Mucosa of descending colon (tissue), 3 donors: ENCODE measurements at regions not wholly inside any gene's neighbourhood (a gene's known extent, or its start where the extent isn't known, plus 50 kb on each side); places are given as distances from the start of the nearest gene placed in this dataset.

Experiments used
- ATAC-seq: fragments of 200-7000 bp; cut with Tn5 transposase; one replicate; pipeline ENCODE4 v1.9.1; 2020; ENCODE audit warnings: mild to moderate bottlenecking, moderate library complexity
- DNase-seq, 3 donors: peaks; one replicate each; pipeline ENCODE4 v3.0.0-alpha.2; 2020
- H3K36me3 ChIP-seq: fragments of 200-600 bp; one replicate; pipeline ENCODE4 v1.8.0; 2021; ENCODE audit warnings: low read depth, mild to moderate bottlenecking
- H3K4me1 ChIP-seq: fragments of 200-600 bp; one replicate; pipeline ENCODE4 v1.8.0; 2021; ENCODE audit warnings: low read depth, mild to moderate bottlenecking
- H3K4me3 ChIP-seq: fragments of 200-600 bp; one replicate; pipeline ENCODE4 v1.8.0; 2021; ENCODE audit warnings: mild to moderate bottlenecking
- H3K9me3 ChIP-seq: fragments of 200-600 bp; one replicate; pipeline ENCODE4 v1.8.0; 2021; ENCODE audit warnings: mild to moderate bottlenecking
- CTCF ChIP-seq: fragments of 200-600 bp; IDR thresholded peaks from one replicate; pipeline ENCODE4 v1.8.0; 2022; ENCODE audit warnings: antibody characterized with exemption, mild to moderate bottlenecking
- intact Hi-C, 2 donors: fragments of 100-400 bp; cut with DNase I in 1 of 2; cut with micrococcal nuclease in 1 of 2; formaldehyde crosslinking; loops; one replicate each; pipeline versions ENCODE4 v1.11.0 to v1.11.1; 2022; cut with DNase I, micrococcal nuclease
- donor health status: DM: no; HTN: no; CAD: no; lungs with moderate emphysema.
- donor health status: DM: no; HTN: no; CAD: no.
- donor health status: DM: no; HTN: yes; CAD: no.

DNA sequence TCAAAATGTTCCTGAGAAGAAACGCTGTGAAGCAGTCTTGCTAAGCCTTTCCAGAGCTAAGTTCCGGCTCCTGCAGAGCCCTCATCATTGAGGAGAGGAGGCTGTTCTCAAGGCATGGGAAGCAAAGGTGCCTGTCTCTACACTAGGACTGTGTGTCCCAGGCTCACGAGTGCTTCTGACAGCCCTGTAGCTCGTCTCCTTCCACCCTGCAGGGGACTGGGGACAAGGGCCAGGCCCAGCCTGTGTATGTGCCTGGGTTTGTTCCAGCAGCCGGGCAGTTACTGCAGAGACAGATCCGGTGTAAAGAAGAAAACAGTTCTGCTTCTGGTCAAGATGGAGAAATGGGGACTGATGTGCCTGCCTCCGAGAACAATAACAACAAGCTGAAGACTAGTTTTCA, 156.0 kb downstream of the ENGASE start:
- ATAC-seq (no peak), DNase-seq (no peak)
- TF ChIP-seq CTCF, result no peak
- Histone ChIP-seq H3K36me3 (no peaks in the 10 kb centered on the region), H3K9me3 (no peaks in the 10 kb centered on the region), H3K4me3 (no peak overlapping the region), H3K4me1 (no peaks in the 10 kb centered on the region)
- intact Hi-C loops, result no loop called here

DNA sequence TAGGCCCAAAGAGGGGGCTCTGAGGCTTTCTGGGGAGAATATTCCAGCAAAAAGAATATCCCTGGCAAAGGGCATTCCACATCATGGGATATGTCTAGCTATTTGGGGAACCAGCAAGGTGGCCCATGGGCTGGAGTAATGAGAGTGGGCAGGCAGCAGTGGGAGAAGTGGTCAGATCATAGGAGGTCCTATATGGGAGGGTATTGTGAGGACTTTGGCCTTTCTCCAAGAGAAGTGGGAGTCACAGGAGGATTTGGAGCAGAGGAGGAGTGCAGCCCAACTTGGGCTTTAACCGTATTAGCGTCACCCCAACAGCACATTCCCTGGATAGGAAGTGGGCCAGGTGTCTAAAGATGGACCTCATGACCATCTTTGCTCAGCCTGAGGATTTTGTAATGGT, 151.4 kb downstream of the ENGASE start:
- Histone ChIP-seq H3K4me1 (no peaks in the 10 kb centered on the region), H3K4me3 (no peak overlapping the region), H3K9me3 (no peaks in the 10 kb centered on the region), H3K36me3 (no peaks in the 10 kb centered on the region)
- no peak for ATAC-seq
- no peak for DNase-seq
- no peak for TF ChIP-seq CTCF
- intact Hi-C loops, result no loop called here

GRCh38 chr17:79224903-79225302, 150.3 kb downstream of the ENGASE start:
- ATAC-seq (no peak), DNase-seq (no peak)
- Histone ChIP-seq H3K36me3 (no peaks in the 10 kb centered on the region), H3K4me1 (no peaks in the 10 kb centered on the region), H3K9me3 (no peaks in the 10 kb centered on the region), H3K4me3 (no peak overlapping the region)
- intact Hi-C loops, result no loop called here
- no peak for TF ChIP-seq CTCF

GRCh38 chr17:79224476-79224875, 149.9 kb downstream of the ENGASE start:
- Histone ChIP-seq H3K36me3 (no peaks in the 10 kb centered on the region), H3K4me1 (no peaks in the 10 kb centered on the region), H3K9me3 (no peaks in the 10 kb centered on the region), H3K4me3 (no peak overlapping the region)
- intact Hi-C loops, result no loop called here
- DNase-seq (peak in 1 of 3 donors; percentile 26), ATAC-seq (no peak)
- no peak for TF ChIP-seq CTCF

DNA sequence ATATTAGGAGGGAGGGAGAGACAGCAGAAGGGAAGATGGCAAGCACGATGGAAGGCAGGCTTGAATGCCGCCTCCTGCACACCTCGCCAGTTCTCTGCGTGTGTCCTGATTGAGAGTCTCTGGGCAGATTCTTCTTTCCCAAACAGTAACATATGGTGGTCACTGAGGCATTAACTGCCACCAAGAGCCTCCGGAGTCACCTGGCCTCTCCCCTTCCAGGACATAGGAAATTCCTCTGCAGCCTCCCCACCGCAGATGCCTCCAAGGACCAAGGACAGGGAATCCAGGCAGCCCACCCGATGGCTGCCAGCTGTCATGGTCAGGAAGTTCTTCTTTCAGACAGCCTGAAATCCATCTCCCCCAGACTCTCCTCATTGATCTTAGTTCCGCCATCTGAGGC, 149.3 kb downstream of the ENGASE start:
- Histone ChIP-seq H3K4me1 (no peaks in the 10 kb centered on the region), H3K36me3 (no peaks in the 10 kb centered on the region), H3K4me3 (no peak overlapping the region), H3K9me3 (no peaks in the 10 kb centered on the region)
- intact Hi-C loops, result no loop called here
- ATAC-seq, result no peak
- DNase-seq, result no peak
- no peak for TF ChIP-seq CTCF

DNA sequence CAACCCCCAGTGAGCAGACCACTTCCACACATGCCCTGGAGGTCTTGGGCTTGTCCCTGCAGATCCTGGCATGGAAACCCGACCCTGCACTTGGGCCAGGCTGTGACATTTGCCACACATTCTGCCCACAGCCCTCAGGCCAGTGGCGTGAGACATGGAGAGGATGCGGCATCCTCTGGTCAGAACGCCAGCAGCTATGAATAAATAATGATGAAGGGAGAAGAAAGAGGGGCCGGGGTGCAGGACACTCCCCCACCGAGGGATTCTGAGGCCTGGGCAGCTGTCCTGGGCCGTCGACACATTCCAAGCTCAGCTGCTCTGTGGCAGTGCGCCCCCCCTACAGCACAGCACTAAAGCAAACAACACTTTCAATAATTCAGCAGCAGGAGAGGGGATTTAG, 148.8 kb downstream of the ENGASE start:
- H3K9me3 ChIP-seq, result no peaks in the 10 kb centered on the region
- intact Hi-C loops, result no loop called here
- ATAC-seq (no peak), DNase-seq (peak in 1 of 3 donors; percentile 18)
- H3K4me1 ChIP-seq, result no peaks in the 10 kb centered on the region
- no peak for TF ChIP-seq CTCF
- H3K36me3 ChIP-seq, result no peaks in the 10 kb centered on the region
- H3K4me3 ChIP-seq, result no peak overlapping the region
